ENCODE measurements at regions not wholly inside any gene's neighbourhood (a gene's known extent, or its start where the extent isn't known, plus 50 kb on each side); places are given as distances from the start of the nearest gene placed in this dataset.

DNA sequence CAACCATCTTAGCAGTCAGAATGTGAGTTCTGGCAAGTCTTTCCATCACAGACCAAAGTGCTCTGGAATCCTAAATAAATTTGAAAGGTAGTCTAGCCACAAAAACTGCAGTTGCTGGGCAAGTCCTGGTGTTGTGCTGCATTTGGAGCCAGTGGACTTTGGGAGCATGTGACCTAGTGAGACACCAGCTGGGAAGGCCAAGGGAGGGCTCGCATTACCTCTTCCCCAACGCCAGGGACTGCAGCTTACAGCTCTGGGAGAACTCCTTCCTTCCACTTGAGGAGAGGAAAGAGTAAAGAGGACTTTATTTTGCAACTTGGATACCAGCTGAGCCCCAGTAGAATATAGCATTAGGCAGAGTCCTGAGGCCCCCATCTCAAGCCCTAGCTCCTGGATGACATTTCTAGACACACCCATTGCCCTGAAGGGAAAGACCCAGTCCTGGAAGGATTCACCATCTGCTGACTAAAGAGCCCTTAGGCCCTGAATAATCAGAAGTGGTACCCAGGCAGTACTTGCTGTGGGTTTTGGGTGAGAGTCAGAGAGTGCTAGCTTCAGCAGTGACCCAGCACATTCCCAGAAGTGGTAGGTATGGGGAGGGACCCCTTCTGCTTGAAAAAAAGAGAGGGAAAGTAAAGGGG is 190.7 kb downstream of the NUF2 start:
- Histone ChIP-seq H3K9me1 (replicated peaks; ENCODE audit: control insufficient read depth, extremely low read depth, insufficient read depth, low read length) (no peaks in the 10 kb centered on the region), H4K20me1 (replicated peaks; ENCODE audit: control insufficient read depth, extremely low read depth, insufficient read depth, low read length) (no peaks in the 10 kb centered on the region), H3K4me1 (ENCODE audit: control insufficient read depth, extremely low read depth, insufficient read depth, low read length) (no peaks in the 10 kb centered on the region), H2AFZ (ENCODE audit: low read depth, low read length) (no peak overlapping the region), H3K4me3 (replicated peaks in 1 of 3; ENCODE audit: insufficient read depth in 1 of 3, low read depth in 1 of 3, low read length in 3 of 3) (no peak overlapping the region), H3K36me3 (ENCODE audit: control insufficient read depth in 2 of 2, extremely low read depth in 1 of 2, insufficient read depth in 2 of 2, low read length in 2 of 2) (no peaks in the 10 kb centered on the region), H3K9ac (replicated peaks; ENCODE audit: extremely low read depth, insufficient read depth, low read length) (no peak overlapping the region), H3K27ac (ENCODE audit: insufficient read depth, low read depth, low read length) (no peak overlapping the region), H3K9me3 (replicated peaks; ENCODE audit: control insufficient read depth, insufficient read depth, low read length) (no peaks in the 10 kb centered on the region), H3K4me2 (ENCODE audit: insufficient read depth, low read length) (no peak overlapping the region), H3K79me2 (ENCODE audit: control insufficient read depth, insufficient read depth, low read length) (no peaks in the 10 kb centered on the region), H3K27me3 (ENCODE audit: control insufficient read depth in 2 of 2, insufficient read depth in 2 of 2, low read length in 2 of 2) (no peaks in the 10 kb centered on the region)
- DNase-seq (ENCODE audit: low read depth, low spot score) (no peak), FAIRE-seq (no peak)
- TF ChIP-seq FOS (IDR thresholded peaks at IDR 0.05; ENCODE audit: borderline replicate concordance, insufficient read depth, low read length) (no peak), JUN (IDR thresholded peaks at IDR 0.05; ENCODE audit: borderline replicate concordance, insufficient read depth, insufficient read length, low read depth) (no peak), MYC (IDR thresholded peaks at IDR 0.05; ENCODE audit: low read depth, low read length) (no peak), EZH2 (IDR thresholded peaks at IDR 0.05; ENCODE audit: borderline replicate concordance, low read depth, low read length, severe bottlenecking) (no peak), POLR2AphosphoS5 (IDR thresholded peaks at IDR 0.05; ENCODE audit: insufficient read depth, low read depth, low read length) (no peak), GATA2 (IDR thresholded peaks at IDR 0.05; ENCODE audit: insufficient read depth, insufficient read length, low read depth, low read length) (no peak), POLR2A (IDR thresholded peaks at IDR 0.05; ENCODE audit: low read depth, low read length) (no peak)
- TF ChIP-seq, protein P1, sequence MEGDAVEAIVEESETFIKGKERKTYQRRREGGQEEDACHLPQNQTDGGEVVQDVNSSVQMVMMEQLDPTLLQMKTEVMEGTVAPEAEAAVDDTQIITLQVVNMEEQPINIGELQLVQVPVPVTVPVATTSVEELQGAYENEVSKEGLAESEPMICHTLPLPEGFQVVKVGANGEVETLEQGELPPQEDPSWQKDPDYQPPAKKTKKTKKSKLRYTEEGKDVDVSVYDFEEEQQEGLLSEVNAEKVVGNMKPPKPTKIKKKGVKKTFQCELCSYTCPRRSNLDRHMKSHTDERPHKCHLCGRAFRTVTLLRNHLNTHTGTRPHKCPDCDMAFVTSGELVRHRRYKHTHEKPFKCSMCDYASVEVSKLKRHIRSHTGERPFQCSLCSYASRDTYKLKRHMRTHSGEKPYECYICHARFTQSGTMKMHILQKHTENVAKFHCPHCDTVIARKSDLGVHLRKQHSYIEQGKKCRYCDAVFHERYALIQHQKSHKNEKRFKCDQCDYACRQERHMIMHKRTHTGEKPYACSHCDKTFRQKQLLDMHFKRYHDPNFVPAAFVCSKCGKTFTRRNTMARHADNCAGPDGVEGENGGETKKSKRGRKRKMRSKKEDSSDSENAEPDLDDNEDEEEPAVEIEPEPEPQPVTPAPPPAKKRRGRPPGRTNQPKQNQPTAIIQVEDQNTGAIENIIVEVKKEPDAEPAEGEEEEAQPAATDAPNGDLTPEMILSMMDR (IDR thresholded peaks at IDR 0.05; ENCODE audit: extremely low read depth in 1 of 2, insufficient read depth in 1 of 2, low read depth in 1 of 2, low read length in 2 of 2): no peak
- TF ChIP-seq, protein P2, sequence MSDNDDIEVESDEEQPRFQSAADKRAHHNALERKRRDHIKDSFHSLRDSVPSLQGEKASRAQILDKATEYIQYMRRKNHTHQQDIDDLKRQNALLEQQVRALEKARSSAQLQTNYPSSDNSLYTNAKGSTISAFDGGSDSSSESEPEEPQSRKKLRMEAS (IDR thresholded peaks at IDR 0.05; ENCODE audit: insufficient read depth, insufficient read length): no peak
- intact Hi-C loops (cut with micrococcal nuclease): no loop called here
- ChIA-PET POLR2A (no interaction called here), CTCF (interaction anchor here (1.1 kb wide), 1 partner anchor 274 kb away, joined by 3 read pairs; no protein-coding TSS in a partner anchor)
- no TSS peak for BruUV-seq (replicated peaks)
- dilution Hi-C loops (cut with MboI; ENCODE audit: extremely low pct_ligation_motif_present, low sequenced_read_pairs): no loop called here
